Mesodermal cell (in vitro differentiated cells): ENCODE measurements at regions not wholly inside any gene's neighbourhood (a gene's known extent, or its start where the extent isn't known, plus 50 kb on each side); places are given as distances from the start of the nearest gene placed in this dataset.

ENCODE experiments used
- H3K27ac ChIP-seq: 2 replicates; pipeline ENCODE4 v1.7.0; 2013; ENCODE audit warnings: mild to moderate bottlenecking, low read depth, low read length, moderate library complexity; ENCODE audit not compliant: severe bottlenecking
- H3K36me3 ChIP-seq: 2 replicates; pipeline ENCODE4 v1.7.1; 2013; ENCODE audit warnings: mild to moderate bottlenecking, low read length, moderate library complexity; ENCODE audit not compliant: control insufficient read depth, insufficient read depth
- H3K4me1 ChIP-seq: one replicate; pipeline ENCODE4 v1.7.1; 2013; ENCODE audit warnings: mild to moderate bottlenecking, low read length; ENCODE audit not compliant: insufficient read depth, control insufficient read depth, poor library complexity, severe bottlenecking
- H3K4me3 ChIP-seq: 2 replicates; pipeline ENCODE4 v1.7.0; 2013; ENCODE audit warnings: low read length, control low read depth, mild to moderate bottlenecking; ENCODE audit not compliant: insufficient read depth, poor library complexity, severe bottlenecking; ENCODE audit errors: extremely low read depth
- H3K9me3 ChIP-seq: 2 replicates; pipeline ENCODE4 v1.7.1; 2013; ENCODE audit warnings: mild to moderate bottlenecking, low read length, moderate library complexity; ENCODE audit not compliant: control insufficient read depth
- WGBS, 2 experiments: methylation state at CpG; one replicate each; pipeline ENCODE4 v1.1.5; 2013; ENCODE audit warnings: missing lambda C conversion rate in 2 of 2; ENCODE audit not compliant: insufficient coverage in 2 of 2; 5-methylcytosine and 5-hydroxymethylcytosine counted together

DNA sequence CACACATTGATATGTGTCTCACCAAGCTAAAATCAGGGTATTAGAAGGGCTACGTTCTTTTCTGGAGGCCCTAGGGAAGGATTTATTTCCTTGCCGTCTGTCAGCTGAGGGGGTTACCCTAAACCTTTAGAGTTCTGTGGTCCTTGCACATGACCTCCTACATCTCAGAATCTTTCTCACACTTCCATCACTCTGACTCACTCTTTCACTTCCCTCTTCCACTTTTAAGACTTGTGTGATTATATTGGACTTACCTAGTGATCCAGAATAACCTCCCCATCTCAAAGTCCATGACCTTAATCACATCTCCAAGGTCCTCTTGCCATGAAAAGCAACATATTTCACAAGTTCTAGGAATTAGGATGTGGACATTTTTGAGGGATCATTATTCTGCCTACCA, 53.6 kb upstream of the FUNDC1 start:
- Histone ChIP-seq H3K27ac (no peak overlapping the region), H3K9me3 (no peaks in the 10 kb centered on the region), H3K36me3 (no peaks in the 10 kb centered on the region), H3K4me1 (no peaks in the 10 kb centered on the region), H3K4me3 (no peak overlapping the region)
- no CpG with 5 or more reads among the region's 2 CpGs for WGBS, 2 experiments
